Endothelial cell of umbilical vein (primary cell): ENCODE measurements at regions not wholly inside any gene's neighbourhood (a gene's known extent, or its start where the extent isn't known, plus 50 kb on each side); places are given as distances from the start of the nearest gene placed in this dataset.

Experiments
- BruUV-seq: library from RNA; stranded (reverse); fragments of 400-500 nt; replicated peaks from 2 replicates; lab custom pipeline; 2021; lab: Mats Ljungman, UMichigan
- CTCF ChIA-PET: fragments of 300-600, 350-600 bp; sonication (Branson Sonifier 250); formaldehyde crosslinking; loops from one replicate; lab custom pipeline; 2021; ENCODE audit warnings: antibody characterized with exemption, inconsistent platforms; lab: Charles Lee
- POLR2A ChIA-PET: fragments of 300-600, 350-600 bp; sonication (Branson Sonifier 250); formaldehyde crosslinking; loops from one replicate; lab custom pipeline; 2021; ENCODE audit warnings: antibody characterized with exemption, inconsistent platforms; lab: Charles Lee
- DNase-seq: peaks from one replicate; pipeline ENCODE4 v3.0.0-alpha.2; 2011; ENCODE audit warnings: low read depth, low spot score
- FAIRE-seq: peaks from 2 replicates; lab custom pipeline; 2011; peaks lifted over from hg19 to GRCh38; lab: Jason Lieb, UNC
- H2AFZ ChIP-seq: 2 replicates; pipeline ENCODE4 v1.6.0; 2012; ENCODE audit warnings: low read depth, low read length, control low read depth, inconsistent platforms
- H3K27ac ChIP-seq: 2 replicates; pipeline ENCODE4 v1.5.1; 2011; ENCODE audit warnings: low read depth, mild to moderate bottlenecking, control low read depth, low read length, moderate library complexity; ENCODE audit not compliant: insufficient read depth
- H3K27me3 ChIP-seq, 2 experiments: 2 replicates each; pipeline versions ENCODE4 v1.6.0 to v1.6.1; 2011; ENCODE audit warnings: low read length in 2 of 2, mixed read lengths in 1 of 2; ENCODE audit not compliant: control insufficient read depth in 2 of 2, insufficient read depth in 2 of 2
- H3K36me3 ChIP-seq, 2 experiments: 2 replicates in 1 of 2; 3 replicates in 1 of 2; pipeline ENCODE4 v1.5.1; 2011; ENCODE audit warnings: low read length in 2 of 2, mild to moderate bottlenecking in 1 of 2, moderate library complexity in 1 of 2; ENCODE audit not compliant: control insufficient read depth in 2 of 2, insufficient read depth in 2 of 2; ENCODE audit errors: extremely low read depth in 1 of 2
- H3K4me1 ChIP-seq: 3 replicates; pipeline ENCODE4 v1.5.1; 2011; ENCODE audit warnings: mild to moderate bottlenecking, low read length; ENCODE audit not compliant: control insufficient read depth, insufficient read depth; ENCODE audit errors: extremely low read depth
- H3K4me2 ChIP-seq: 2 replicates; pipeline ENCODE4 v1.6.1; 2011; ENCODE audit warnings: low read length, control low read depth, mixed read lengths; ENCODE audit not compliant: insufficient read depth
- H3K4me3 ChIP-seq, 3 experiments: fragments of 200-600 bp in 1 of 3; sonication (generic), shearing (Covaris generic) in 1 of 3; replicated peaks in 1 of 3; 2 replicates each; pipeline ENCODE4 v1.5.1; 2011 to 2016; ENCODE audit warnings: control low read depth in 3 of 3, low read length in 3 of 3, mild to moderate bottlenecking in 2 of 3, inconsistent platforms in 1 of 3, low read depth in 1 of 3, moderate library complexity in 1 of 3; ENCODE audit not compliant: insufficient read depth in 1 of 3
- H3K79me2 ChIP-seq: 2 replicates; pipeline ENCODE4 v1.6.0; 2012; ENCODE audit warnings: low read length, inconsistent platforms; ENCODE audit not compliant: control insufficient read depth, insufficient read depth
- H3K9ac ChIP-seq: replicated peaks from 2 replicates; pipeline ENCODE3; 2011; ENCODE audit warnings: low read length, control low read depth; ENCODE audit not compliant: insufficient read depth; ENCODE audit errors: extremely low read depth
- H3K9me1 ChIP-seq: replicated peaks from 3 replicates; pipeline ENCODE4 v1.6.0; 2011; ENCODE audit warnings: mild to moderate bottlenecking, low read length; ENCODE audit not compliant: control insufficient read depth, insufficient read depth; ENCODE audit errors: extremely low read depth
- H3K9me3 ChIP-seq: replicated peaks from 2 replicates; pipeline ENCODE4 v1.5.1; 2012; ENCODE audit warnings: low read length, inconsistent platforms; ENCODE audit not compliant: control insufficient read depth, insufficient read depth
- H4K20me1 ChIP-seq: replicated peaks from 2 replicates; pipeline ENCODE3; 2011; ENCODE audit warnings: mild to moderate bottlenecking, low read length; ENCODE audit not compliant: control insufficient read depth, insufficient read depth; ENCODE audit errors: extremely low read depth
- CTCF ChIP-seq, 2 donors: IDR thresholded peaks; 1 replicate in 1 of 2; 2 replicates in 1 of 2; pipeline ENCODE4 v1.5.1; 2011; ENCODE audit warnings: low read length in 2 of 2, mild to moderate bottlenecking in 2 of 2, moderate library complexity in 2 of 2, control low read depth in 1 of 2, inconsistent platforms in 1 of 2, low read depth in 1 of 2; ENCODE audit not compliant: insufficient read depth in 1 of 2; ENCODE audit errors: extremely low read depth in 1 of 2
- EZH2 ChIP-seq: IDR thresholded peaks from 2 replicates; pipeline ENCODE4 v1.6.1; 2012; ENCODE audit warnings: borderline replicate concordance, low read depth, mild to moderate bottlenecking, moderate library complexity, low read length, inconsistent platforms; ENCODE audit not compliant: severe bottlenecking
- FOS ChIP-seq: IDR thresholded peaks from 2 replicates; pipeline ENCODE4 v1.6.1; 2011; ENCODE audit warnings: mild to moderate bottlenecking, low read length, moderate library complexity, borderline replicate concordance; ENCODE audit not compliant: insufficient read depth
- GATA2 ChIP-seq: IDR thresholded peaks from 2 replicates; pipeline ENCODE4 v1.7.0; 2011; ENCODE audit warnings: low read depth, mild to moderate bottlenecking, moderate library complexity, mixed read lengths, low read length; ENCODE audit not compliant: insufficient read length, insufficient read depth
- JUN ChIP-seq: IDR thresholded peaks from 2 replicates; pipeline ENCODE4 v1.6.1; 2011; ENCODE audit warnings: borderline replicate concordance, low read depth; ENCODE audit not compliant: insufficient read length, insufficient read depth
- MAX ChIP-seq: IDR thresholded peaks from 2 replicates; pipeline ENCODE4 v1.6.1; 2011; ENCODE audit not compliant: insufficient read depth, insufficient read length
- MYC ChIP-seq: IDR thresholded peaks from one replicate; pipeline ENCODE4 v1.6.1; 2011; ENCODE audit warnings: mild to moderate bottlenecking, low read depth, low read length
- POLR2A ChIP-seq: IDR thresholded peaks from 2 replicates; pipeline ENCODE4 v1.6.1; 2012; ENCODE audit warnings: low read depth, mild to moderate bottlenecking, control low read depth, low read length
- POLR2AphosphoS5 ChIP-seq: IDR thresholded peaks from 2 replicates; pipeline ENCODE4 v1.6.1; 2012; ENCODE audit warnings: low read depth, mild to moderate bottlenecking, control low read depth, low read length, moderate library complexity; ENCODE audit not compliant: insufficient read depth
- dilution Hi-C: fragments of 300-500 bp; cut with MboI; formaldehyde crosslinking; loops from one replicate; pipeline ENCODE4 v1.15.0; 2019; ENCODE audit warnings: low sequenced_read_pairs; ENCODE audit not compliant: extremely low pct_ligation_motif_present
- intact Hi-C: fragments of 100-400 bp; cut with micrococcal nuclease; formaldehyde crosslinking; loops from one replicate; pipeline ENCODE4 v1.10.0; 2022

- ChIA-PET POLR2A (no interaction called here), CTCF (no interaction called here)
- TF ChIP-seq MYC (no peak), POLR2A (no peak), JUN (no peak), EZH2 (no peak), MAX (no peak), FOS (no peak), GATA2 (no peak), CTCF (IDR thresholded peaks at IDR 0.05; ENCODE audit: extremely low read depth in 1 of 2, insufficient read depth in 1 of 2, low read depth in 1 of 2, low read length in 2 of 2) (no peak), POLR2AphosphoS5 (no peak)
- intact Hi-C loops: no loop called here
- Histone ChIP-seq H3K9me3 (no peaks in the 10 kb centered on the region), H3K9ac (no peak overlapping the region), H3K79me2 (no peaks in the 10 kb centered on the region), H3K4me2 (no peak overlapping the region), H3K4me1 (no peaks in the 10 kb centered on the region), H3K27me3 (no peaks in the 10 kb centered on the region), H3K4me3 (no peak overlapping the region), H3K27ac (no peak overlapping the region), H4K20me1 (no peaks in the 10 kb centered on the region), H3K36me3 (no peaks in the 10 kb centered on the region), H2AFZ (no peak overlapping the region), H3K9me1 (no peaks in the 10 kb centered on the region)
- DNase-seq (no peak), FAIRE-seq (no peak)
- no TSS peak for BruUV-seq
- dilution Hi-C loops: no loop called here
Measured at GRCh38 chr15:26132811-26133210, 269.7 kb upstream of the ATP10A start.
